ENCODE measurements at regions not wholly inside any gene's neighbourhood (a gene's known extent, or its start where the extent isn't known, plus 50 kb on each side); places are given as distances from the start of the nearest gene placed in this dataset.

DNA sequence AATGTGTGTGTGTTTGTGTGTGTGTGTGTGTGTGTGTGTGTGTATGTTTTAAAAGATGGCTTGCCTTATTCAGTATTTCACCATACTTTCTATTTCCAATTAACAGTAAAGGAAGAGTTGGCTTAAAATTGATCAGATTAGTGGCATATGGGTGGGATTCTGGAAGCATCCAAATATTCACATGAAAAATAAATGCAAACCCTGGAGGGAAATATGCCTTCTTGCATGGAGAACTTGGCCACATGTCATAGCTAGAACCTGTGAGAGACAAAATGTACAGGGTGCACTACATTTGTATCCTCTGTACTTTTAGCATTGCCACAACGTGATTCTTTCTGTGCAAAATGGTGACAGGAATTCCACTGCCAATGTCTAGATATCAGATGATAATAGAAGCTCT, 589.6 kb downstream of the ZNF674 start:
- peaks cover 10% of the 10 kb centered on the region for H3K27me3 Mint-ChIP-seq (ENCODE audit: insufficient read depth)
- TF ChIP-seq, protein P1, sequence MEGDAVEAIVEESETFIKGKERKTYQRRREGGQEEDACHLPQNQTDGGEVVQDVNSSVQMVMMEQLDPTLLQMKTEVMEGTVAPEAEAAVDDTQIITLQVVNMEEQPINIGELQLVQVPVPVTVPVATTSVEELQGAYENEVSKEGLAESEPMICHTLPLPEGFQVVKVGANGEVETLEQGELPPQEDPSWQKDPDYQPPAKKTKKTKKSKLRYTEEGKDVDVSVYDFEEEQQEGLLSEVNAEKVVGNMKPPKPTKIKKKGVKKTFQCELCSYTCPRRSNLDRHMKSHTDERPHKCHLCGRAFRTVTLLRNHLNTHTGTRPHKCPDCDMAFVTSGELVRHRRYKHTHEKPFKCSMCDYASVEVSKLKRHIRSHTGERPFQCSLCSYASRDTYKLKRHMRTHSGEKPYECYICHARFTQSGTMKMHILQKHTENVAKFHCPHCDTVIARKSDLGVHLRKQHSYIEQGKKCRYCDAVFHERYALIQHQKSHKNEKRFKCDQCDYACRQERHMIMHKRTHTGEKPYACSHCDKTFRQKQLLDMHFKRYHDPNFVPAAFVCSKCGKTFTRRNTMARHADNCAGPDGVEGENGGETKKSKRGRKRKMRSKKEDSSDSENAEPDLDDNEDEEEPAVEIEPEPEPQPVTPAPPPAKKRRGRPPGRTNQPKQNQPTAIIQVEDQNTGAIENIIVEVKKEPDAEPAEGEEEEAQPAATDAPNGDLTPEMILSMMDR (IDR thresholded peaks at IDR 0.05), result no peak
- H3K4me1 Mint-ChIP-seq (ENCODE audit: low read depth), result no peaks in the 10 kb centered on the region
- no peak for DNase-seq
- no peaks in the 10 kb centered on the region for H3K36me3 Mint-ChIP-seq (ENCODE audit: low read depth)
- peaks cover 5% of the 10 kb centered on the region; the same call in 1 of the 2 replicates for H3K9me3 Mint-ChIP-seq
- no peak overlapping the region for H3K27ac Mint-ChIP-seq
- no peak overlapping the region for H3K4me3 Mint-ChIP-seq

DNA sequence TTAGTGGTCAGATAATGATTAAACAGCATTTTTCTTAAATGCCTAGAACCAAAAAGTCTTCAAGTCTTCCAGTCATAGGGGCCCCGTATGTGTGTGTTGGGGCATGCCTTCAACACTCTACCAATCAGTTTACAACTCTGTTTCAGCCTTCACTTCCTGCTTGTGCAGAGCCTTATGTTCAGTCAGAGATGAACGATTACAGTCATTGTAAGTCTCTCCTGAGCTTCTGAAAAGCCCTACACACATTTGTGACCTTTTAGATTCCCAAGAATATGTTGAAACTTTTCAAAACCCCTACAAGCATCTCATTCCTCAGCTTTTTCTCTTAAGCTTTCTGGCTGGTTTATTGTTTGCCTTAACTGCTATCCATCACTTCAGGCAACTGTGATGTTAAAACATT, 591.2 kb downstream of the ZNF674 start:
- Mint-ChIP-seq H3K4me1 (ENCODE audit: low read depth) (no peaks in the 10 kb centered on the region), H3K27ac (no peak overlapping the region), H3K4me3 (no peak overlapping the region), H3K9me3 (no peaks in the 10 kb centered on the region; the same call in 1 of the 2 replicates), H3K27me3 (ENCODE audit: insufficient read depth) (peaks cover 7% of the 10 kb centered on the region; the same call in 1 of the 2 replicates), H3K36me3 (ENCODE audit: low read depth) (no peaks in the 10 kb centered on the region)
- TF ChIP-seq, protein P1 (IDR thresholded peaks at IDR 0.05), result no peak
- DNase-seq, result no peak

DNA sequence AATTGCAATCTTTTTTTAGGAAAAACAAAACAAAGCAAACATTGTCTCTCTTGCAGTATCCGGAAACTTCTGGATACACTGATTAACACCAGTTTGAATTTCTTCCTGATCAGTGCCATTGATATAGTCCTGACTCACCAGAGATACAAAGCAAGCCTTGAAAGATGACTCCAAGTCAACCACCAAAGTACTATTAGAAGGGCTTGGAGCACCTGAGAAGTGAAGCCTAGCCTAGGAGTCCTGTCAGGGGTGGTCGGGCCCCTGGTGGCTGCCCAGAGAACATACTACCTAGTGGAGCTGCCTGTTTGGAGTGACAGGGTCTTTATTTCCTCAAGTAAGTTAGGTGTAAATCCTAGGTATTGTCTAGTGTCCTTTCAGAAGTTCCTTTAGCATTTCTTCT, 593.2 kb downstream of the ZNF674 start:
- no peaks in the 10 kb centered on the region for H3K4me1 Mint-ChIP-seq (ENCODE audit: low read depth)
- TF ChIP-seq, protein P1 (IDR thresholded peaks at IDR 0.05), result no peak
- H3K27me3 Mint-ChIP-seq (ENCODE audit: insufficient read depth), result peaks cover 10% of the 10 kb centered on the region; the same call in 1 of the 2 replicates
- DNase-seq, result no peak
- no peaks in the 10 kb centered on the region for H3K9me3 Mint-ChIP-seq
- no peaks in the 10 kb centered on the region for H3K36me3 Mint-ChIP-seq (ENCODE audit: low read depth)
- no peak overlapping the region for H3K4me3 Mint-ChIP-seq
- H3K27ac Mint-ChIP-seq, result no peak overlapping the region

DNA sequence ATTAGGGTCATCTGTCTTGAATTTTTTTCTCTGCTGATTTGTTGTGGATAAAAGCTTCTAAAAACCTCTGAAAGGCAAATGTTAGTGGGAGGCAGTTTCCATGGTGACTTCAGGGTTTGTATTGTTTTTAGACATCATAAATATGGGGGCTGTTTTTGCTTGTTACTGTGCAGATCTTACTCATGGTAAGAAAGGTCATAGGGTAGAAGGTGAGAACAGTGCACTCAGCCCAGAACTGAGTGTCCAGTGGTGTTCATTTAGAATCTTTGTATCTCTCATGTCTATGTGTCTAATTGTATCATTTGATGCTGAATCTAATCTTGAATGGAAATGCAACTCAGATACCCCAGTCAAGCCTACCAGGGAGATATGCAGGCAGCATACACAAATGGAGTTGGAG, 609.8 kb downstream of the ZNF674 start:
- TF ChIP-seq, protein P1 (IDR thresholded peaks at IDR 0.05), result no peak
- Mint-ChIP-seq H3K36me3 (ENCODE audit: low read depth) (no peaks in the 10 kb centered on the region), H3K4me1 (ENCODE audit: low read depth) (no peaks in the 10 kb centered on the region), H3K27me3 (ENCODE audit: insufficient read depth) (no peaks in the 10 kb centered on the region; the same call in 1 of the 2 replicates), H3K9me3 (no peaks in the 10 kb centered on the region), H3K4me3 (no peak overlapping the region), H3K27ac (no peak overlapping the region)
- DNase-seq, result no peak

DNA sequence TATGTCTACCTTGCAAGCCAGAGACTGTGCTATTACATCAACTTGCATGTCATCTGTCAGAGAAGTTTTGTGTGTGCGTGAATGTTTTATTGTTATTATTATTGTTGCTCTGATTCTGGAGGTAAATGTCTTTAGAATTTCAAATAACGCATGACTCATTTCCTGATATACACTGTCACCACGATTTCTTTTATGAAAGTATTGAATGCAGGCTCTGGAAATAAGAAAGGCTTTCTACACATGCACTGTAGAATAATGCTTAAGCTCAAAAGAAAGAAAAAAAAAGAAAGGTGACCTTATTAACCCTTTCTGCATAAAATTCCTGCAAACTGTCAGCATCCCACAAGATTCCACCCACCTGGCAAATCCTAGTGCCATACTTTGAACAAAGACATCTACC, 632.9 kb downstream of the ZNF674 start:
- Mint-ChIP-seq H3K4me1 (ENCODE audit: low read depth) (no peaks in the 10 kb centered on the region), H3K27ac (no peak overlapping the region), H3K9me3 (no peaks in the 10 kb centered on the region), H3K4me3 (no peak overlapping the region), H3K27me3 (ENCODE audit: insufficient read depth) (peaks cover 7% of the 10 kb centered on the region), H3K36me3 (ENCODE audit: low read depth) (no peaks in the 10 kb centered on the region)
- DNase-seq, result no peak
- TF ChIP-seq, protein P1 (IDR thresholded peaks at IDR 0.05), result no peak

DNA sequence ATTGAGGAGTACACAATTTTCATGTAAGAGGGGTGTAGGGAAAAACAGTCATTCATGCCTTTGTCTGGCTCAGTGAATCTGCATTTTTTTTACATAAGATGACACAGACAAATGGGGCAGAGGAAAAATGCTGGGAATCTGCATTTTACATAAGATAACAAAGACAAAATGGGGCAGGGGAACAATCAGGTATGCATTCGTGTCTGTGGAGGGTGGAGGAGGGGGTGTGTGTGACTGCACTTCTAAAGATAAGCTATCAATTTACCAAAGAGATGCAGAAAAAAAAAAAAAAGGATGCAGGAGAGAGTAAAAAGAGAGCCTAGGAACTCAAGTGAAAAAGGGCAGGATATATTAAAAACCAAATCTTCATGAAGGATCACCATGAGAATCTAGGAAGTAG, 637.4 kb downstream of the ZNF674 start:
- Mint-ChIP-seq H3K4me3 (no peak overlapping the region), H3K27ac (no peak overlapping the region), H3K9me3 (no peaks in the 10 kb centered on the region), H3K27me3 (ENCODE audit: insufficient read depth) (peaks cover 4% of the 10 kb centered on the region), H3K4me1 (ENCODE audit: low read depth) (no peaks in the 10 kb centered on the region), H3K36me3 (ENCODE audit: low read depth) (no peaks in the 10 kb centered on the region)
- TF ChIP-seq, protein P1 (IDR thresholded peaks at IDR 0.05), result no peak
- no peak for DNase-seq

Measured in HFFc6 (cell line).